D341Med (cell line): ENCODE measurements at regions not wholly inside any gene's neighbourhood (a gene's known extent, or its start where the extent isn't known, plus 50 kb on each side); places are given as distances from the start of the nearest gene placed in this dataset.

Experiments used
- DNase-seq: peaks from one replicate; pipeline ENCODE4 v3.0.0; 2012; ENCODE audit warnings: low spot score

- DNase-seq = no peak
Measured at GRCh38 chr2:136215449-136215848, 97.5 kb upstream of the CXCR4 start.

DNA sequence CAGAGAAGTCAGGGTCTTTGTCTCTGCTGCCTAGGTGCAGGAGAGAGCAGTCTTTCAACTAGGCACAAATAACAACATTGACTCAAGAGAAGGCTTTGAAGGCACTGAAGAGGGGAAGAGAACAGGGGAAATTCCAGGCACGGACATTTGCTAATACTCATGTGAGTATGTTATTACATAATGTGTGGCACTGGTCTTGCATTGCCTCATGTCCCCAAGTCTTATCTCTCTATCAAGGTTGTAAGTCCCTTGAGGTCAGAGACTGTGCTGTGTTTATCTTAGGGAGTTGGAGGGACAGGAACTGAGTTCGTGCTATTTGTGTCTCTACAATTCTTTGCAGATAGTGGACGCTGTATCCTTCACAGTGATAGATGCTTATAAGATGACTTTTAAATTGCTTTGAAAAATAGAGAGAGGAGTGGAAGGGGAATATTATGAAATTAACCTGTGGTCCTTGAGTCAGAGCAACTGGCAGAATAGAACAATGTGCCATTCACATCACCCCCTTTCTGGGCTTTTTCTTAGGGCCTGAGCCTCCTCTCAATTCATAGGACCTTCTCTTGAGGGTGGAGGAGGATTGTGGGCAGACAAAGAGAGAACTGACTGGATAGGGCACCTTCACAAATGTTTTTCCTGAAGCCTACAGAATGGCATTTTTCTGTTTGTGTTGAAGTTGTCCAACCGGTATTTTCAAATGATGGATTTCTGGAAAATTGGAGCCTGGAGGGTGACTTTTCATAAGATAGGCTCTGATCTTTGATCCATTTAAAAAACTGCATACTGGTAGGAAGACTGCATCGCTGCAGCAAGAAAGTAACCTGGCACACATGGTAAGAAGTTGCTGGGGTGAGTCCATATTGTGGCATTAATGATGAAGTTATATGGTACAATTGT lies 96.6 kb upstream of the CXCR4 start:
- no peak for DNase-seq

DNA sequence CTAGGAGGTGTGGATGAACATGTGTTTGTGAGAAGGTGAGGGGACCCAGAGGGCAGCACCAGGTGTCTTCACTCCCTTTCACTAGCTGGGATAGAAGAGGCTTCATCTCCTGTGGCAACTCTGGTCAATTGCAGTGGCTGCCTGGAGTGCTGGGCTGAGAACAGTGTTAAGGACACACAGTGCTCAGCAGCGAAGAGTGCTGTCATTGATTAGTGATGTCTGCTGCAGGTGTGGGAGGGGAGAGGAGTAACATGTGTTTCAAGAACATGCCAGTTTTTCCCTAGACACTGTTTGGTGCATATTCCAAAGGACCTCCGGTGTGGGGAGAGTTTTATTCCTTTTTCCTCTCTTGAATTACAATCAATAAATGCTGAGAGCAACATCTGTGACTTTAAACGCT lies 95.9 kb upstream of the CXCR4 start:
- no peak for DNase-seq

GRCh38 chr2:136212426-136213378 lies 94.8 kb upstream of the CXCR4 start:
- no peak for DNase-seq

- DNase-seq = no peak
Measured at GRCh38 chr2:136211701-136212100, 93.8 kb upstream of the CXCR4 start.

DNA sequence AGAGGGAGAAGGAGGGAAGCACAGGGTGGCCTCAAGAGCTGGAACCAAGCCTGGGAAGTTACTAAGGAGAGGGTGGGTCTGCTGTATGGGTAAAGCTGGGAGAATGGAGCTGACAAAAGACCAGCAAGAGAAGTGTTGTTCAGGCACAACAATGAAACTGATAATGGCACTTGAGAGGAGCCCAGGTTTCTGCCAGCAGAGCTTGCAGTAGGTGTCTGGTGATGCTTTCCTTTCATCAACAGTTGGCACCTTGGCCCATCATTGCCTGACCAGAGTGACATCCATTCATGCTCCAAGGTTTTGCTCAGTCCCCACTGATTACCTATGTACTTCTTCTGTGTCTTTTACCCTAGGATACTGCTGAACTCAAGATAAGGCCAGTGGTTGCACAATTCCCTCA lies 92.9 kb upstream of the CXCR4 start:
- no peak for DNase-seq

- no peak for DNase-seq
Measured at GRCh38 chr2:136210455-136210805, 92.5 kb upstream of the CXCR4 start.

- no peak for DNase-seq
Measured at GRCh38 chr2:136209561-136210454, 91.9 kb upstream of the CXCR4 start.

DNA sequence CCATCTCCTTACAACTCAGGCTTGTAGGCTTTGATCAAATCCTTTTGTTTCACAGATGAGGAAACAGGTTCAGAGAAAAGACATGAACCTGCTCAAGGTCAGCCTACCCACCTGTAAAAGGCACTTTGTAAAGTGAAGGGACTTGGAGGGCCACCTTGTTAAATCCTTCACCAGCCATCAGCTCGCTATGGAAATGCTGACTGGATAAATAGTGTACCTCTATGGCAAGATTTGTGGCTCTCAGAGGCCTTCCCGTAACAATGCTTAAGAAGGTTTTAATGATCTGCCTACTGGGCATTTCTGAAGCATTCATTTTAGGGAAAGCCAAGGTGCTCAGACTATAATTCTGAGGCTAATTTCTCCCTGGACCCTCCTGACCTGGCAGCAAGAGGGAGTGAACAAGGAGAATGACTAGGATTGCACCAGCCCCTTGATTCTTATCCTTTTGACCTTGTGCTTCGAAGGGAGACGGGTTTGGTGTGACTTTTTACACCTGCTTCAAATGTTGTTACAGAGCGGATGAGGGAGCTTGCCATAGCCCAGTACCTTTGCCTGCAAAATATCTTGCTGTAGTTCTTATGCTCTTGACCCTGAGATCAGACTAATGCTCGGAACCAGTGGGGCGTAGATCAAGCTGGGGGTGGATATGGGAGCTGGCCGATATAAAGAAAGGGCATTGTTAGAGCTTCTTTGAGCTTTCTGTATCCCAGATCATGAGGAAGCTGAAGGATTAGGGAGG lies 90.9 kb upstream of the CXCR4 start:
- no peak for DNase-seq

DNA sequence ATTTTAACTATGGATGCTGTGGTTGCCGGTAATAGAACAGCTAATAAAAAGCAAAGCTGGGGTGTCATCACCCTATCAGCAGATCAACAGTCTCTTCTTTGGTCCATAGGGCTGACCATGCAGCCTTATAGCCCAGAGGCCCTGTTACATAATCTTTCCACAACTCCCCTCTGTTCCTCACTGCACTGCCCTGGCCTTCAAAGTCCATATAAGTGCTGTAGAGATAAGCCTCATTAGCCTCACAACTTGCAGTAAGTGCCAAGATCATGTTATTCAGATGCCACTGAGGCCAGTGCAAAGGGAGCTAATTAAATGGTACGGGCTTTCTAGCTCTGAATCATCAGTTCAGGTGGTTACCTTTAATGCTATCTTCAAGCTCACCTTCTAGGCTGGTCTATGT lies 89.7 kb upstream of the CXCR4 start:
- DNase-seq = no peak

DNA sequence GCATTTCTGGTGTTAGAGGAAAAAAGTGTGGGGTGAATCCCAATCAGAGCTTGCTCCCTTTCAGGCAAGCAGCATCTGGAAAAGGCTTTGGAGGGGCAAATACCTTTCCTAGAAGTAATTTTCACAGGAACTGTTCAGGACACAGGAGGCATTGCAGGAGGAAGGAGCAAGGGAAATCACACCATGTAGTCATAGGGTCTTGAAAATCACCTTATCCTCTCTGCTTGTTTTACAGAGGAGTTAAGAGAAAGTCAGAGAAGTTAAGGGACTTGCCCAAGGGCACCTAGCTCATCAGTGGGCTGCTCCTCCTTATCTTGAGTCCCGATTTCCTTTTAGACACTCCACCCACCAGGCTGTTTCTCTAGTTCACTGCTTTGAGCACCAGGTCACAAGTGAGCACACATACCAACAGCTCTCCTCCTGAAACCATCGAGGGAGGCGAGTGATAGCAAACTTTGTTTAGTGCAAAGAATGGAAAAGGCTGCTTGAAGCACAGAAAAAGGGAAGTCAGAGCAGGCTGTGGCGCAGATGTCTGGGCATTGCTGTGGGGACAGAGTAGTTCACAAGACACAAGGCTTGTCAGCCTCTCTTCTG lies 89.2 kb upstream of the CXCR4 start:
- no peak for DNase-seq

GRCh38 chr2:136206613-136207012 lies 88.7 kb upstream of the CXCR4 start:
- DNase-seq = no peak

DNA sequence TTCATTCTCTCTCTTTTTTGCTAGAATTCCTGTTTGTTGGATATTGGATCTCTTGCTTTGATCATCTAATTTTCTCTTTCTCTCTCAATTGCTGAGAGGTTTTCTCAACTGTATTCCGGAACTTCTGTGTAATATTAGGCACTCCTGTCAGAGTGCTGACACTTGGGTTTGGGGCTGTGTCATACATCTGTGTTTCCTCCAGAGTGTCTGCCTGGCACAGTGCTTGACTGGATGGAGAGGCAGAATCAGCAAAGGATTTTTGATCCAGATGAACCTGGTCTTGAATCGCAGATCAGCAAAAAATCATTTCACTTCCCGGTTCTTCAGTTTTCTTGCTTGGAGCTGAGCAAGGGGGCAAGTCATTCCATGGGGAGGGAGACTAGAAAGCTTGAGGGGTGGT lies 87.7 kb upstream of the CXCR4 start:
- no peak for DNase-seq

GRCh38 chr2:136204971-136205370 lies 87.0 kb upstream of the CXCR4 start:
- no peak for DNase-seq

DNA sequence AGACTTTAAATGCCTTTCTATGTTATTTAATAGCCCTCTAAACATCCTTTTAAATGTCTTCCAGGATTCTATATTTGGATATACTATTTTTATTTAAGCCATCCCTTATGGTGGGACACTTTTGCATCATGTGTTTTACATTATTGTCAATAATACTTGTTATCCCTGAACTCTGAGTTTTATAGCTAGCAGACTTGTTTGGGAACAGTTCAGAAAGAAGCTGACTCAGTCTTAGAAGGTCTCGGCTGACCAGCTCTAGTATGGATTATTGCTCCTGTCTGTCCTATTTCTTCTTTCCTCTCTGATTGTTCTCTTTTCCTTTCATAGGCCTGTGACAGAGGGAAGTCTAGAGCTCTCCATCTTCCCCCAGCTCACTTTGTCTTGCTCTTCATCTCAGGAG lies 77.3 kb upstream of the CXCR4 start:
- no peak for DNase-seq

DNA sequence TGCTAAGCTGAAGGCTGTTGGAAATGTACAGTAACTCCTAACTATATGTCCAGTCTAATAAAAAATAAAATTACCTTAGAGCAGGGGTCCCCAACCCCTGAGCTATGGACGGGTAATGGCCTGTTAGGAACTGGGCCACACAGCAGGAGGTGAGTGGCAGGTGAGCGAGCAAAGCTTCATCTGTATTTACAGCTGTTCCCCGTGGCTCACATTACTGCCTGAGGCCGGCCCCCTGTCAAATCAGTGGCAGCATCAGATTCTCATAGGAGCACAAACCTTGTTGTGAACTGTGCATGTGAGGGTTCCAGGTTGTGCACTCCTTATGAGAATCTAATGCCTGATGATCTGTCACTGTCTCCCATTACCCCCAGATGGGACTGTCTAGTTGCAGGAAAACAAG lies 73.1 kb upstream of the CXCR4 start:
- DNase-seq = no peak

DNA sequence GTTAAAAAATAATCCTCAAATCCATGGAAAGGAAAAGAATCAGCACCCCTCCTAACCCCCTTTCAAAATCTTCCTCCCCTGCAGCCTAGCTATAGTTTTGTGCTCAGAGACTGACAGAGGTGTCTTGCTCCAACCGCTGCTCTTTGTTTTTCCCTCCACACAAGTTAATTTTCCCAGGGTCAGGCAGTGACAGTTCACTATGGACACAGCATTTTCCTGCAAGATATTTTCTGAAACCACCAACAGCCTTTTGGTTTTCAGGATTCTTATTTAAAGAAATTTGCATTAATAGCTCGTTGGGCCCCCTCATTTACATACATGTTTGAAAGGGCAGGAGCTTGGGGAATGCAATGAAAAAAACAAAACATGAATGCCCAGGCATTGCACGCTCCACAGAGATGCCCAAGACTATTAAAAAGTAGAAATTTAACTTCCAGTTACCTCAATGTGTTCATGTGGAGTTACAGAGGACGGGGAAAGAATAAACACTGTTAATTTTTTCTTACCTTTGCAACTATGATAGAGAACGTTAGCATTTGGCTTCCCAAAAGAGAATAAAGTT lies 71.4 kb upstream of the CXCR4 start:
- DNase-seq = no peak

GRCh38 chr2:136188086-136188485 lies 70.1 kb upstream of the CXCR4 start:
- DNase-seq = no peak

GRCh38 chr2:136185981-136186776 lies 68.2 kb upstream of the CXCR4 start:
- DNase-seq = no peak

- no peak for DNase-seq
Measured at GRCh38 chr2:136183097-136183496, 65.1 kb upstream of the CXCR4 start.
